Psoas muscle (tissue), 7 donors: ENCODE measurements at regions not wholly inside any gene's neighbourhood (a gene's known extent, or its start where the extent isn't known, plus 50 kb on each side); places are given as distances from the start of the nearest gene placed in this dataset.

Experiments used
- ATAC-seq, 4 donors: fragments of 200-7000 bp; cut with Tn5 transposase; one replicate each; pipeline ENCODE4 v1.9.1; 2020; ENCODE audit warnings: moderate library complexity in 3 of 4, mild to moderate bottlenecking in 2 of 4
- DNase-seq, 2 donors: peaks; one replicate each; pipeline ENCODE4 v3.0.0-alpha.2; 2020
- H3K27ac ChIP-seq: fragments of 200-600 bp; one replicate; pipeline ENCODE4 v1.8.0; 2022
- H3K27me3 ChIP-seq, 3 donors: fragments of 200-600 bp in 1 of 3; one replicate each; pipeline versions ENCODE4 v1.6.1 to v1.8.0; 2013 to 2022; ENCODE audit warnings: low read length in 2 of 3, mild to moderate bottlenecking in 2 of 3, moderate library complexity in 1 of 3; ENCODE audit not compliant: insufficient read depth in 3 of 3
- H3K36me3 ChIP-seq, 2 donors: fragments of 200-600 bp in 1 of 2; one replicate each; pipeline versions ENCODE4 v1.6.1 to v1.8.0; 2013 to 2022; ENCODE audit warnings: low read depth in 1 of 2, mild to moderate bottlenecking in 1 of 2, moderate library complexity in 1 of 2; ENCODE audit not compliant: insufficient read depth in 1 of 2
- H3K4me1 ChIP-seq: fragments of 200-600 bp; one replicate; pipeline ENCODE4 v1.8.0; 2022
- H3K4me3 ChIP-seq: fragments of 200-600 bp; one replicate; pipeline ENCODE4 v1.8.0; 2022; ENCODE audit warnings: mild to moderate bottlenecking
- H3K9me3 ChIP-seq: fragments of 200-600 bp; one replicate; pipeline ENCODE4 v1.8.0; 2022
- WGBS, 3 donors: extraction: QIAGEN DNeasy Blood & Tissue Kit; methylation state at CpG; one replicate each; pipeline versions ENCODE4 v1.1.6 to v1.1.7; 2013; 5-methylcytosine and 5-hydroxymethylcytosine counted together
- intact Hi-C, 2 donors: fragments of 100-400 bp; cut with DNase I; formaldehyde crosslinking; loops; one replicate each; pipeline versions ENCODE4 v1.11.0 to v1.14.2; 2022
- TF ChIP-seq, protein P1 (sequence below): fragments of 200-600 bp; IDR thresholded peaks from one replicate; pipeline ENCODE4 v1.8.0; 2022; ENCODE audit warnings: antibody characterized with exemption
- donor health status: healthy with polysubstance abuse.
- donor health status: DM: no; HTN: no; CAD: no; lungs with moderate emphysema.
- donor health status: Bipolar disorder and iron deficiency.
- donor health status: healthy.
- donor health status: DM: yes; HTN: yes; CAD: no.
- donor health status: DM: no; HTN: no; CAD: no.
- donor health status: DM: yes; HTN: yes; CAD: no.

DNA sequence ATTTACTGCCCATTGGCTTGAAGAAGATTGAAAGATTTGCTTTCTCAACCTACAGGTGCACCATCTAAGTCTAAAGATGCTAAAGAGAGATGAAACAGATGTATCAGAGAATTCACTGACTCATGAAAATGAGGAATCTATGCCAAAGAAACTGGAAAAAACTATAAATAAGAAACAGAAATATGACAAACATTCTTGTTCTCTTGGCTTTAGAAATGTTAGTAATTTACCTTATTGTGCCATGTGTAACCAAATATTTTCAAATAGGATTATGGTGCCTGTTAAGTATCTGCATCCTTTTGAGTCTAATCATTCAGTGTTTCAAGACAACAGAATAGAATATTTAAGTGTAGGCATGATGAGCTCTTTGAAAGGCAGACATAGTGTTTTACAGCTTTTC is 271.5 kb downstream of the MEX3B start:
- no peaks in the 10 kb centered on the region for H3K27me3 ChIP-seq
- intact Hi-C loops: no loop called here
- no peaks in the 10 kb centered on the region for H3K9me3 ChIP-seq
- TF ChIP-seq, protein P1, sequence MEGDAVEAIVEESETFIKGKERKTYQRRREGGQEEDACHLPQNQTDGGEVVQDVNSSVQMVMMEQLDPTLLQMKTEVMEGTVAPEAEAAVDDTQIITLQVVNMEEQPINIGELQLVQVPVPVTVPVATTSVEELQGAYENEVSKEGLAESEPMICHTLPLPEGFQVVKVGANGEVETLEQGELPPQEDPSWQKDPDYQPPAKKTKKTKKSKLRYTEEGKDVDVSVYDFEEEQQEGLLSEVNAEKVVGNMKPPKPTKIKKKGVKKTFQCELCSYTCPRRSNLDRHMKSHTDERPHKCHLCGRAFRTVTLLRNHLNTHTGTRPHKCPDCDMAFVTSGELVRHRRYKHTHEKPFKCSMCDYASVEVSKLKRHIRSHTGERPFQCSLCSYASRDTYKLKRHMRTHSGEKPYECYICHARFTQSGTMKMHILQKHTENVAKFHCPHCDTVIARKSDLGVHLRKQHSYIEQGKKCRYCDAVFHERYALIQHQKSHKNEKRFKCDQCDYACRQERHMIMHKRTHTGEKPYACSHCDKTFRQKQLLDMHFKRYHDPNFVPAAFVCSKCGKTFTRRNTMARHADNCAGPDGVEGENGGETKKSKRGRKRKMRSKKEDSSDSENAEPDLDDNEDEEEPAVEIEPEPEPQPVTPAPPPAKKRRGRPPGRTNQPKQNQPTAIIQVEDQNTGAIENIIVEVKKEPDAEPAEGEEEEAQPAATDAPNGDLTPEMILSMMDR: no peak
- ATAC-seq: no peak
- DNase-seq: no peak
- H3K27ac ChIP-seq: no peak overlapping the region
- H3K36me3 ChIP-seq: no peaks in the 10 kb centered on the region
- H3K4me3 ChIP-seq: no peak overlapping the region
- no peaks in the 10 kb centered on the region for H3K4me1 ChIP-seq

- Histone ChIP-seq H3K36me3 (no peaks in the 10 kb centered on the region), H3K4me3 (no peak overlapping the region), H3K27ac (no peak overlapping the region), H3K9me3 (no peaks in the 10 kb centered on the region), H3K4me1 (no peaks in the 10 kb centered on the region), H3K27me3 (no peaks in the 10 kb centered on the region)
- no peak for ATAC-seq
- WGBS, 3 donors: 87 to 95% (median 91%) methylated on average over 2 of the region's 2 CpGs
- intact Hi-C loops: no loop called here
- TF ChIP-seq, protein P1: no peak
- DNase-seq: no peak
These were observed 277.0 kb downstream of the MEX3B start for GRCh38 chr15:81768773-81769172.

- ATAC-seq (no peak), DNase-seq (no peak)
- H3K36me3 ChIP-seq: no peaks in the 10 kb centered on the region
- H3K9me3 ChIP-seq: no peaks in the 10 kb centered on the region
- no peaks in the 10 kb centered on the region for H3K27me3 ChIP-seq
- no peaks in the 10 kb centered on the region for H3K4me1 ChIP-seq
- no peak overlapping the region for H3K27ac ChIP-seq
- TF ChIP-seq, protein P1: no peak
- 84 to 89% (median 86%) methylated on average over 1 of the region's 1 CpG for WGBS, 3 donors
- H3K4me3 ChIP-seq: no peak overlapping the region
- intact Hi-C loops: no loop called here
These were observed 278.9 kb downstream of the MEX3B start for GRCh38 chr15:81766829-81767475.

GRCh38 chr15:81765816-81766215 is 280.0 kb downstream of the MEX3B start:
- DNase-seq (no peak), ATAC-seq (no peak)
- no peaks in the 10 kb centered on the region for H3K36me3 ChIP-seq
- H3K27me3 ChIP-seq: no peaks in the 10 kb centered on the region
- no peaks in the 10 kb centered on the region for H3K9me3 ChIP-seq
- TF ChIP-seq, protein P1: no peak
- intact Hi-C loops: no loop called here
- H3K4me1 ChIP-seq: no peaks in the 10 kb centered on the region
- H3K4me3 ChIP-seq: no peak overlapping the region
- no peak overlapping the region for H3K27ac ChIP-seq
- 81 to 89% (median 82%) methylated on average over 2 of the region's 2 CpGs for WGBS, 3 donors

GRCh38 chr15:81763304-81763703 is 282.5 kb downstream of the MEX3B start:
- intact Hi-C loops: no loop called here
- no peak for DNase-seq
- ATAC-seq: no peak
- no peaks in the 10 kb centered on the region for H3K36me3 ChIP-seq
- H3K9me3 ChIP-seq: no peaks in the 10 kb centered on the region
- H3K27me3 ChIP-seq: peaks cover 0 to 3% (median 0%) of the 10 kb centered on the region in 3 donors
- no peak overlapping the region for H3K27ac ChIP-seq
- no peak overlapping the region for H3K4me3 ChIP-seq
- WGBS, 3 donors: 92 to 100% (median 95%) methylated on average over 1 of the region's 1 CpG
- no peaks in the 10 kb centered on the region for H3K4me1 ChIP-seq
- TF ChIP-seq, protein P1: no peak
